ENCODE measurements at regions not wholly inside any gene's neighbourhood (a gene's known extent, or its start where the extent isn't known, plus 50 kb on each side); places are given as distances from the start of the nearest gene placed in this dataset.
"Not testable (repeated sequence)": the region's sequence is repeated elsewhere in the genome, so short reads cannot be mapped to it uniquely, and the experiment has no call there.

DNA sequence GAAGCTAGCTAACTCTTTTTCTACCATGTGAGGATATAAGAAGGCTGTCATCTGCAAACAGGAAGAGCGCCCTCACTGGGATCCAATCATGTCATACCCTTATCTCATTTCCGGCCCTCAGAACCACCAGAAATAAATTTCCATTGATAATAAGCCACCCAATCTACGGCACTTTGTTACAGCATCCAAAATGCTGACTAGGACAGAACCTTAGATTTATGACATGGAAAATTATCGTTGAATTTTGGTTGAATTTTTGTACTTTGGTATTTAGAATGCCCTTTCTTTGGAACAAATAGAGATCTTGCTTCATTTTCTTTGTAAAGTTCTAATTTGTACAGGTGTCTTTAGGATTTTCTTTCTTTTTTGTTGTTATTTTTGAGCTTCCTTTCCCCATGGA is 53.3 kb upstream of the CYLC2 start:
- peaks cover 8 to 12% of the 10 kb centered on the region in 2 donors for H3K9me3 Mint-ChIP-seq
- H3K4me1 Mint-ChIP-seq (ENCODE audit: low read depth in 2 of 2): no peaks in the 10 kb centered on the region
- no peaks in the 10 kb centered on the region for H3K27me3 Mint-ChIP-seq
- no peaks in the 10 kb centered on the region for H3K36me3 Mint-ChIP-seq (ENCODE audit: insufficient read depth)
- H3K4me3 Mint-ChIP-seq: no peak overlapping the region
- ATAC-seq (replicated peaks): no peak
- no peak for DNase-seq
- H3K27ac Mint-ChIP-seq: no peak overlapping the region

DNA sequence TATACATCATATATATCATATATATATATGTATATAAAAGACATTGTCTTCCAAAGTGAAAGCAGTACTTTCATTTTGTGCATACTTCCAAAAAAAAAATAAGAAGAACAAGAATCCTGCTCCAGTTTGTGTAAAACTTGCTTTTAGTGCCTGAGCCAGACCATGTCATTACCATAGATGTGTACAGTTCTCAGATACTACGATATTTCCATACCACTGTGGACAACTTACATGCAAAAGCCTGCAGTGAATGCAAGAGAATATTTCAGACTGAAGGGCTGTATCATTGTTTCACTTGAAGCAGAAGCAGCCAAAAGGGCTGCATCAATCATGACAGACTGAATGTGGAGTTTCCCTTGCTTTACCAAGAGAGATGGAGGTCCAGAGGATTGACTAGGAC is 72.6 kb upstream of the CYLC2 start:
- Mint-ChIP-seq H3K27me3 (no peaks in the 10 kb centered on the region), H3K27ac (no peak overlapping the region), H3K9me3 (peaks cover 0 to 4% of the 10 kb centered on the region in 2 donors), H3K4me1 (ENCODE audit: low read depth in 2 of 2) (no peaks in the 10 kb centered on the region), H3K4me3 (no peak overlapping the region), H3K36me3 (ENCODE audit: insufficient read depth) (no peaks in the 10 kb centered on the region)
- DNase-seq (no peak), ATAC-seq (replicated peaks) (no peak)

DNA sequence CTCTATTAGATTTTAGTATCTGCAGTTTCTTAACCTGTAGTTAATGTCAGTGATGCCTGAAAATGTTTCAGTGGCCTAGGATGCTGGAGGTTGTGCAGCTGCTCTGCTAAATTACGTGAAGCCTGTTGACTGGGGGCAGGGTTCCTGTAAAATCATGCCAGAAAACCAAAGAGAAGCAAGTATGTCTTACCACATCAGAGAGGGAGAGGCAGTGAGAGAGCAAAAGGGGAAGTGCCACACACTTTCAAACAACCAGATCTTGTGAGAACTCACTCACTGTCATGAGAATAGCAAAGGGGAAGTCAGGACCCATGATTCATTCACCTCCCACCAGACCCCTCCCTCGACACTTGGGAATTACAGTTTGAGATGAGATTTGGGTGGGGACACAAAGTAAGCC is 83.9 kb upstream of the CYLC2 start:
- H3K4me1 Mint-ChIP-seq (ENCODE audit: low read depth in 2 of 2): no peaks in the 10 kb centered on the region
- no peak for ATAC-seq (replicated peaks)
- H3K27me3 Mint-ChIP-seq: no peaks in the 10 kb centered on the region
- H3K4me3 Mint-ChIP-seq: no peak overlapping the region
- DNase-seq: no peak
- no peaks in the 10 kb centered on the region for H3K36me3 Mint-ChIP-seq (ENCODE audit: insufficient read depth)
- peaks cover 0 to 5% of the 10 kb centered on the region in 2 donors for H3K9me3 Mint-ChIP-seq
- no peak overlapping the region for H3K27ac Mint-ChIP-seq

DNA sequence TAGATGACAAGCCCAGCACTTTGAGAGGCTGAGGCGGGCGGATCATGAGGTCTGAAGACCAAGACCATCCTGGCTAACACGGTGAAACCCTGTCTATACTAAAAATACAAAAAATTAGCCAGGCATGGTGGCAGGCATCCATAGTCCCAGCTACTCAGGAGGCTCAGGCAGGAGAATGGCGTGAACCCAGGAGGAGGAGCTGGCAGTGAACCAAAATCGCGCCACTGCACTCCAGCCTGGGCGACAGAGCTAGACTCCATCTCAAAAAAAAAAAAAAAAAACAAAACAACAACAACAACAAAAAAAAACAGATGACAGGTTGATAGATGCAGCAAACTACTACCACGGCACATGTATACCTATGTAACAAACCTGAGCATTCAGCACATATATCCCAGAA is 89.3 kb upstream of the CYLC2 start:
- not testable (repeated sequence) for H3K27me3 Mint-ChIP-seq; DNase-seq; H3K4me1 Mint-ChIP-seq (ENCODE audit: low read depth in 2 of 2); H3K4me3 Mint-ChIP-seq; ATAC-seq (replicated peaks); H3K36me3 Mint-ChIP-seq (ENCODE audit: insufficient read depth); H3K27ac Mint-ChIP-seq
- peaks cover 11 to 16% of the 10 kb centered on the region in 2 donors for H3K9me3 Mint-ChIP-seq

DNA sequence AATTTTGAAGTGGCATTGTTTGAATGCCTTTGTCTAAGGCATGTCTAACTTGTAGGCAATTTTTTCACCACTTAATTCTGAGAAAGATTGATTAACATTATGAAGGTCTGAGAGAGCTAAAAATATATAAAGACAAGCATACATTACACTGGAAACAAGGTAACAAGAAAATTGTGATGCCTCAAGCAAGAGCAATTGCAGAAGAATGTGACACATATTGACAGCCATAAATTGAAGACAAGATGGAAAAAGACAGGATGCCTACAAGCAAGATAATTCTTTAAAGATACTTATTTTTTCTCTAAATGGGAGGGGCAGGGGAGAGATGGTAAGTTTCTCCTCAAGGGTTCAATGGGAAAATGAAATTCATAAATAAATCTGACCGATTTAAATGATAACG is 103.1 kb upstream of the CYLC2 start:
- no peak for ATAC-seq (replicated peaks)
- H3K27me3 Mint-ChIP-seq: no peaks in the 10 kb centered on the region
- no peaks in the 10 kb centered on the region for H3K4me1 Mint-ChIP-seq (ENCODE audit: low read depth in 2 of 2)
- no peaks in the 10 kb centered on the region for H3K36me3 Mint-ChIP-seq (ENCODE audit: insufficient read depth)
- H3K27ac Mint-ChIP-seq: no peak overlapping the region
- no peak for DNase-seq
- peaks cover 0 to 5% of the 10 kb centered on the region in 2 donors for H3K9me3 Mint-ChIP-seq
- no peak overlapping the region for H3K4me3 Mint-ChIP-seq

DNA sequence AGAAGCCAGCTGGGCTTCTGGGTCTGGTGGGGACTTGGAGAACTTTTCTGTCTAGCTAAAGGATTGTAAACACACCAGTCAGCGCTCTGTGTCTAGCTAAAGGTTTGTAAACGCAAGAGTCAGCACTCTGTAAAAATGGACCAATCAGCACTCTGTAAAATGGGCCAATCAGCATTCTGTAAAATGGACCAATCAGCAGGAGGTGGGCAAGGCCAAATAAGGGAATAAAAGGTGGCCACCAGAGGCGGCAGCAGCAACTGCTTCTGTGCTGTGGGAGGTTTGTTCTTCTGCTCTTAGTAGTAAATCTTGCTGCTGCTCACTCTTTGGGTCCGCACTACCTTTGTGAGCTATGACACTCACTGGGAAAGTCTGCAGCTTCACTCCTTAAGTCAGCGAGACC is 106.4 kb upstream of the CYLC2 start:
- H3K4me1 Mint-ChIP-seq (ENCODE audit: low read depth in 2 of 2); H3K36me3 Mint-ChIP-seq (ENCODE audit: insufficient read depth); ATAC-seq (replicated peaks); H3K27ac Mint-ChIP-seq; H3K9me3 Mint-ChIP-seq; DNase-seq; H3K27me3 Mint-ChIP-seq; H3K4me3 Mint-ChIP-seq: not testable (repeated sequence)

DNA sequence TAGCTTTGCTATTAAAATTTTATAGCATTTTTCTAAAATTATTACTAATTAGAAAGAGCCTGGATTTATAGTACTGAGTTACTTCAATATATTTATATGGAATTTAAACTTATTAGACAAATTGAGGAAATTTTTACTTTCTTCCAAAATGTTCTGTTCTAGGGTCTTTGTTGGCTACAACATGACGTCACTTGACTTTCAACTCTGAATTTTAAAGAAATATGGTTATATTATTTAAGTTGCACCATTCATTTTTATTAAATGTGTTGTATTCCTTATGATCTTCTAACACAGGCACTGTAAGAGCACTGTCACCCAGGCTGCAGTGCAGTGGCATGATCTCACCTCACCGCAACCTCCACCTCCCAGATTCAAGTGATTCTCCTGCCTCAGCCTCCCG is 119.4 kb upstream of the CYLC2 start:
- Mint-ChIP-seq H3K27me3 (no peaks in the 10 kb centered on the region), H3K27ac (no peak overlapping the region), H3K4me3 (no peak overlapping the region), H3K4me1 (ENCODE audit: low read depth in 2 of 2) (no peaks in the 10 kb centered on the region), H3K36me3 (ENCODE audit: insufficient read depth) (no peaks in the 10 kb centered on the region), H3K9me3 (peaks cover 11 to 12% of the 10 kb centered on the region in 2 donors)
- DNase-seq (no peak), ATAC-seq (replicated peaks) (no peak)

DNA sequence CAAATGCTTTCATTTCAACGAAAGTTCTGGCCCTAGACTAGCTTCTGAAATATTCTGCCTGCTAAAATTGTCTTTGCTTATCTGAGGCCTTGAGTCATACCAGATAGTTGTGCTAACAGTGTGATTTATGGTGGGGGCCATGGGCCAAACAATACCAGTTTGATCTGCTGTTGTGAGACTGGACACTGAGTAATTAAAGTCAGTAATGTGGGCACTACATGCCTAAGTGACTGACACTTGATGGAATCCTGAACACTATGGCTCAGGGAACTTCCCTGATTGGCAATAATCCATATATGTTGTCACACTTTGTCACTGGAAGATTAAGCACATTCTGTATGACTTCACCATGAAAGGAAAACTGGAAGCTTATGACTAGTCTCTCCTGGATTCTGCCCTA is 127.6 kb upstream of the CYLC2 start:
- Mint-ChIP-seq H3K36me3 (ENCODE audit: insufficient read depth) (no peaks in the 10 kb centered on the region), H3K9me3 (peaks cover under 1 to 9% of the 10 kb centered on the region in 2 donors)

DNA sequence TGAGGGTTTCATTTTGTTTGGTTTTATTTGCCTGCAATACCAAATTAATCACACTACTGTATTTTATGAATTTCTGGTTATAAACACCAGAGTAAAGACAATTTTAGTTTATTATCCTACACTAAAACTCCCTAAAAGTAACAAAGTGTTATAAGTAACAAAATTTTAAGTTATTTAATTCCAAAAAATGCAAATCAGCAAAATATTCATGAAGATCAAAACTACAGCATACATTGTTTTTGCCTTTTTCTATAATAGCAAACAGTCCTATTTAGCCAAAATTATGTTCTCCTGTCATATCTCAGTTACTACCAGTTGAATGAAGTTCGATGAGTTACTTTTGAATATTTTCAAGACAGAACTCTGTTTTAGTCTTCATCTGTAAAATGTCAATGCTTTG is 132.7 kb upstream of the CYLC2 start:
- Mint-ChIP-seq H3K4me3 (no peak overlapping the region), H3K36me3 (ENCODE audit: insufficient read depth) (no peaks in the 10 kb centered on the region), H3K9me3 (peaks cover 0 to 7% of the 10 kb centered on the region in 2 donors), H3K27me3 (no peaks in the 10 kb centered on the region), H3K27ac (no peak overlapping the region), H3K4me1 (ENCODE audit: low read depth in 2 of 2) (no peaks in the 10 kb centered on the region)
- DNase-seq (no peak), ATAC-seq (replicated peaks) (no peak)

More for the DNA sequence above, 127.6 kb upstream of the CYLC2 start:
- no peaks in the 10 kb centered on the region for H3K4me1 Mint-ChIP-seq (ENCODE audit: low read depth in 2 of 2)
- no peaks in the 10 kb centered on the region for H3K27me3 Mint-ChIP-seq
- H3K27ac Mint-ChIP-seq: no peak overlapping the region
- no peak overlapping the region for H3K4me3 Mint-ChIP-seq
- DNase-seq (no peak), ATAC-seq (replicated peaks) (no peak)

DNA sequence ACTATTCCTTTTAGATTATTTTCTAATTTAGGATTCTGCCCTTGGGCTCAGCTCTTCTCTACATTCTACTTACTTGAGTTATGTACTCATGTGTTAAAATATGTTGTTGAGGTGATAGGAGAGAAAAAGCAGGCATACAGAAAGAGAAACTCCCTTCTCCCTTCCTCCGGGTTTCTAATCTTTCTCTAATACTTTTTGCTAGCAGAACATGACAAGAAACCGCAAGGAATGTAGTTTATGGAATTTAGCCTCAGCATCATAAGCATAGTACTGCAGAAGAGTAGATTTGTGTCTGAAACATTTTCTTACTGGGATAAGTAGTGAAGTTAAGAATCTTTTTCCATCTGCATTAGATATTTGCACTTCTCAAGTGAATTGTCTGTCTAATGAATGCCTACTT is 139.5 kb upstream of the CYLC2 start:
- Mint-ChIP-seq H3K4me3 (no peak overlapping the region), H3K27ac (no peak overlapping the region), H3K27me3 (no peaks in the 10 kb centered on the region), H3K36me3 (ENCODE audit: insufficient read depth) (no peaks in the 10 kb centered on the region), H3K9me3 (peaks cover 0 to 4% of the 10 kb centered on the region in 2 donors), H3K4me1 (ENCODE audit: low read depth in 2 of 2) (no peaks in the 10 kb centered on the region)
- no peak for DNase-seq
- ATAC-seq (replicated peaks): no peak

DNA sequence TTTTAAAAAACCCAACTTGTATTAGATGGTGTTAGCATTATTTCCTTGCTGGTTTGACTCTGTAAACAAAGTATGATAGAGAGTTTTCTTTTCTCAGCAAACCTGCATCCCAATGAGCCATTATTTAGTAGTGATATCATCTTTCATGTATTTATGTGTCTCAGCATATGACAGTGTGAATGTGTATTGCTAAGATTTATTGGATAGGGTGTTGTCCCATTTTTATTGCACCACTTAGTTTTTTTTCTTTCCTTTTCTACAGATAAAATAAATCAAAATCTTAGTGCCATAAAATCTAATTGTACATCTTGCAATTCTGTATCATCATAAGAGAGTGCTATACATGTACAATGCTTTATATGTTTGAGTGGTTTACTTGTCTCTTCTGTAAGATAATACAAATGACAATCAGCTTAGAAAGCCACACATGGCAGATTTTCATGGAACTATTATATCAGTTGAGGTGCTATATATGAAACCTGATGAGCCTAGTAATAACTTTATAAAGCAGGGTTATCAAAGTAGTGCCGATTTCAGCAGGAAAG is 149.2 kb upstream of the CYLC2 start:
- Mint-ChIP-seq H3K4me1 (ENCODE audit: low read depth in 2 of 2) (no peaks in the 10 kb centered on the region), H3K27me3 (no peaks in the 10 kb centered on the region), H3K36me3 (ENCODE audit: insufficient read depth) (no peaks in the 10 kb centered on the region), H3K27ac (no peak overlapping the region), H3K4me3 (no peak overlapping the region), H3K9me3 (peaks cover 0 to 5% of the 10 kb centered on the region in 2 donors)
- DNase-seq (no peak), ATAC-seq (replicated peaks) (no peak)

DNA sequence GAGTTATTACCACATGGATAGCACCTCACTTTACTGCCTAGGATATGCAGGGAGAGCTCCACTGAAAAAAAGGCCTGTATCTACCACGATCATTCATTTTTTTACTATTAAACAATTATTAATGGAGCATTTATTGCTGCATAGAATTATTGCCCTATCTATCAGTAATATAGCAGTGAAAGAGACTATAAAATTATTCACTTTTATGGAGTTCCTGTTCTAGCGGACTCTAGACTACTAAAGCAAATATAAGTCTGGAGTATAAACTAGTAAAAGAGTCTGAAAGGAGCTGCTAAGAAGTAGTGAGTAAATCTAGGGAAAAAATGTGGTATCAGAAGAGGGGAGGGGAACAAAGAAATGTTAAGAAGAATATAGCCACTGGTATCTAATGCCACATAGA is 150.4 kb upstream of the CYLC2 start:
- DNase-seq (no peak), ATAC-seq (replicated peaks) (no peak)
- Mint-ChIP-seq H3K27ac (no peak overlapping the region), H3K9me3 (peaks cover 0 to 2% of the 10 kb centered on the region in 2 donors), H3K4me3 (no peak overlapping the region), H3K36me3 (ENCODE audit: insufficient read depth) (no peaks in the 10 kb centered on the region), H3K4me1 (ENCODE audit: low read depth in 2 of 2) (no peaks in the 10 kb centered on the region), H3K27me3 (no peaks in the 10 kb centered on the region)

DNA sequence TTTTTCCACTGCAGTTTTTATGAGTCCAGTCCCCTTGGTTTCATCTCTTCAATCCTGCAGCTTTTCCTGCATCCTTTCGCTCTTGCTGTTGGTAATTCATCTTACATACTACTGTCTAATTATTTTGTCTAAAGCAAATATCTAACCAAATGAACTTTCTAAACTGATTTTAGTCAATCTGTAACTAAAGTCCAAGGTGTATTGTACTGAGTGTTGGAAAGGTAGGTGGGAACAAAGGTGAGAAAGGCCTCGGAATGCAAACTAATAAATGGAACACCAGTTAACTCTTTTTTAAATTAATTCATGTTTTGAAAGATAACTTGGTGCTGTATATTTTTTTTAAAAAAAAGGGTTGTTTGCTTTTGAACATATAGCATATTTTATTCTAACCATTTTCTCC is 152.7 kb upstream of the CYLC2 start:
- ATAC-seq (replicated peaks) (no peak), DNase-seq (no peak)

DNA sequence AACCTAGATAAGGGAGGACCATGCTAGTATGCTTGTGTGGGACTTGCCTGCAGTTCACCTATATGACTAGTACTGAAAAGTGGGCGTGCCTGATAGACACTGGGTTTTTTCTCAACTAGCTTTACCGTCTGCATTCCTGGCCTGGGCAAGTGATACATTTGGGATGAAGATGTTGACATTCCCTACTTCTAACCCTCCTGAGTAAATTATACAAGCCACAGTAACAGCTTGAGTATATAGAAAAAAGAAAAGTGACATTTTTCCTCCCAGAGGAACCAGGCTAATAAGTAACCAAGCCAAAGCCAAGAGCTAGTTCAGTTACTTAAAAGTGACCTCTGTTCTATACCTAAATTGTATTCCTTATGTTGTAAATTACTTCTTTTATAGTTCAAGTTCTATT is 153.8 kb upstream of the CYLC2 start:
- ATAC-seq (replicated peaks) (no peak), DNase-seq (no peak)
- no peak overlapping the region for H3K4me3 Mint-ChIP-seq
- H3K27ac Mint-ChIP-seq: no peak overlapping the region
- no peaks in the 10 kb centered on the region for H3K36me3 Mint-ChIP-seq (ENCODE audit: insufficient read depth)
- peaks cover 4 to 6% of the 10 kb centered on the region in 2 donors for H3K9me3 Mint-ChIP-seq
- H3K4me1 Mint-ChIP-seq (ENCODE audit: low read depth in 2 of 2): no peaks in the 10 kb centered on the region
- no peaks in the 10 kb centered on the region for H3K27me3 Mint-ChIP-seq

More for the DNA sequence above, 152.7 kb upstream of the CYLC2 start:
- Mint-ChIP-seq H3K9me3 (peaks cover 1 to 2% of the 10 kb centered on the region in 2 donors), H3K4me3 (no peak overlapping the region), H3K27ac (no peak overlapping the region), H3K4me1 (ENCODE audit: low read depth in 2 of 2) (no peaks in the 10 kb centered on the region), H3K27me3 (no peaks in the 10 kb centered on the region), H3K36me3 (ENCODE audit: insufficient read depth) (no peaks in the 10 kb centered on the region)

DNA sequence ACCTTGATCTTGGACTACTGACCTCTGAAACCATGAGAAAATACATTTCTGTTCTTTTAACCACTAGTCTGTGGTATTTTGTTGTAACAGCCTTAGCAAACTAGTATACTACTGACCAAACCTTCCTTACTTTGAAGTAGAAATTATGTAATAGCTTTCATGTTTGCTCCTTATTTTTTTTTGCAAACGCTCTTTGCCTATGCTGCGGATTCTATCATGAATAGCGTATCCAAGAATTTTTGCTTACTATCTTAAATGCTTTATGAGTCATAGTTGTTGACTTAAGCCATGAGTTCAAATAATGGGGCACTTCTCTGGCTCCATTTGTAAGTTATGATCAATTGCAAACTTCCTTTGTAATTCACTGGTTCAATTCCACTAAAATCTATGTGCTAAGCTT is 154.8 kb upstream of the CYLC2 start:
- Mint-ChIP-seq H3K36me3 (ENCODE audit: insufficient read depth) (no peaks in the 10 kb centered on the region), H3K4me3 (no peak overlapping the region), H3K9me3 (peaks cover 6% of the 10 kb centered on the region in 2 donors), H3K27ac (no peak overlapping the region), H3K4me1 (ENCODE audit: low read depth in 2 of 2) (no peaks in the 10 kb centered on the region), H3K27me3 (no peaks in the 10 kb centered on the region)
- DNase-seq (no peak), ATAC-seq (replicated peaks) (no peak)

Measured in effector memory CD8-positive, alpha-beta T cell (primary cell).